HL-60 (cell line): ENCODE measurements at regions not wholly inside any gene's neighbourhood (a gene's known extent, or its start where the extent isn't known, plus 50 kb on each side); places are given as distances from the start of the nearest gene placed in this dataset.

Experiments
- POLR2AphosphoS5 ChIP-seq: IDR thresholded peaks from 2 replicates; pipeline ENCODE4 v1.6.1; 2012; ENCODE audit warnings: low read depth
- TF ChIP-seq, protein P1 (sequence below): IDR thresholded peaks from one replicate; pipeline ENCODE4 v1.5.1; 2011; ENCODE audit warnings: low read length, control low read depth, inconsistent platforms; ENCODE audit not compliant: insufficient read depth
- TF ChIP-seq, protein P2 (sequence below): IDR thresholded peaks from 2 replicates; pipeline ENCODE4 v1.6.1; 2012; ENCODE audit warnings: low read depth; ENCODE audit not compliant: insufficient replicate concordance

DNA sequence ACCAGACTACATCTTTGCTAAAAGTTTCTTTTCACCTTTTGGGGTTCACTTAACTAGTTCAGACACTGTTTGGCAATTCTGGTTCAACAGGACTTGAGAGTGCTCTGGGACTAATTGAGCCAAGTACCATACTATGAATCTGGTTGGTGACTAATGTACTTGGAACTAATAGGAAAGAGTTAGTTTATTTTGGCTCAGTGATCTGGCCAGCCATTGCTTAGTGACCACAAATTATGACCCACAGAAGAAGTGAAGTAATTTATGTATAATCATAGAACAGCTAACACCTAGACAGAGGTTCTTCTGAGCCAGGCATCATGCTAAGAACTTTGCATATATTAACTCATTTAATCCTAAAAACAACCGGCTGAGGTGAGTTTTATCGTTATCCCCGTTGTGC, 126.5 kb upstream of the JCAD start:
- TF ChIP-seq, protein P1, sequence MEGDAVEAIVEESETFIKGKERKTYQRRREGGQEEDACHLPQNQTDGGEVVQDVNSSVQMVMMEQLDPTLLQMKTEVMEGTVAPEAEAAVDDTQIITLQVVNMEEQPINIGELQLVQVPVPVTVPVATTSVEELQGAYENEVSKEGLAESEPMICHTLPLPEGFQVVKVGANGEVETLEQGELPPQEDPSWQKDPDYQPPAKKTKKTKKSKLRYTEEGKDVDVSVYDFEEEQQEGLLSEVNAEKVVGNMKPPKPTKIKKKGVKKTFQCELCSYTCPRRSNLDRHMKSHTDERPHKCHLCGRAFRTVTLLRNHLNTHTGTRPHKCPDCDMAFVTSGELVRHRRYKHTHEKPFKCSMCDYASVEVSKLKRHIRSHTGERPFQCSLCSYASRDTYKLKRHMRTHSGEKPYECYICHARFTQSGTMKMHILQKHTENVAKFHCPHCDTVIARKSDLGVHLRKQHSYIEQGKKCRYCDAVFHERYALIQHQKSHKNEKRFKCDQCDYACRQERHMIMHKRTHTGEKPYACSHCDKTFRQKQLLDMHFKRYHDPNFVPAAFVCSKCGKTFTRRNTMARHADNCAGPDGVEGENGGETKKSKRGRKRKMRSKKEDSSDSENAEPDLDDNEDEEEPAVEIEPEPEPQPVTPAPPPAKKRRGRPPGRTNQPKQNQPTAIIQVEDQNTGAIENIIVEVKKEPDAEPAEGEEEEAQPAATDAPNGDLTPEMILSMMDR: no peak
- no peak for TF ChIP-seq POLR2AphosphoS5
- TF ChIP-seq, protein P2, sequence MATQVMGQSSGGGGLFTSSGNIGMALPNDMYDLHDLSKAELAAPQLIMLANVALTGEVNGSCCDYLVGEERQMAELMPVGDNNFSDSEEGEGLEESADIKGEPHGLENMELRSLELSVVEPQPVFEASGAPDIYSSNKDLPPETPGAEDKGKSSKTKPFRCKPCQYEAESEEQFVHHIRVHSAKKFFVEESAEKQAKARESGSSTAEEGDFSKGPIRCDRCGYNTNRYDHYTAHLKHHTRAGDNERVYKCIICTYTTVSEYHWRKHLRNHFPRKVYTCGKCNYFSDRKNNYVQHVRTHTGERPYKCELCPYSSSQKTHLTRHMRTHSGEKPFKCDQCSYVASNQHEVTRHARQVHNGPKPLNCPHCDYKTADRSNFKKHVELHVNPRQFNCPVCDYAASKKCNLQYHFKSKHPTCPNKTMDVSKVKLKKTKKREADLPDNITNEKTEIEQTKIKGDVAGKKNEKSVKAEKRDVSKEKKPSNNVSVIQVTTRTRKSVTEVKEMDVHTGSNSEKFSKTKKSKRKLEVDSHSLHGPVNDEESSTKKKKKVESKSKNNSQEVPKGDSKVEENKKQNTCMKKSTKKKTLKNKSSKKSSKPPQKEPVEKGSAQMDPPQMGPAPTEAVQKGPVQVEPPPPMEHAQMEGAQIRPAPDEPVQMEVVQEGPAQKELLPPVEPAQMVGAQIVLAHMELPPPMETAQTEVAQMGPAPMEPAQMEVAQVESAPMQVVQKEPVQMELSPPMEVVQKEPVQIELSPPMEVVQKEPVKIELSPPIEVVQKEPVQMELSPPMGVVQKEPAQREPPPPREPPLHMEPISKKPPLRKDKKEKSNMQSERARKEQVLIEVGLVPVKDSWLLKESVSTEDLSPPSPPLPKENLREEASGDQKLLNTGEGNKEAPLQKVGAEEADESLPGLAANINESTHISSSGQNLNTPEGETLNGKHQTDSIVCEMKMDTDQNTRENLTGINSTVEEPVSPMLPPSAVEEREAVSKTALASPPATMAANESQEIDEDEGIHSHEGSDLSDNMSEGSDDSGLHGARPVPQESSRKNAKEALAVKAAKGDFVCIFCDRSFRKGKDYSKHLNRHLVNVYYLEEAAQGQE: no peak
